Activated CD8-positive, alpha-beta memory T cell treated with anti-CD3 and anti-CD28 coated beads, Interleukin-2, amount 50 U/mL, for 48 hours (primary cell): ENCODE measurements at regions not wholly inside any gene's neighbourhood (a gene's known extent, or its start where the extent isn't known, plus 50 kb on each side); places are given as distances from the start of the nearest gene placed in this dataset.
"Not testable (repeated sequence)": the region's sequence is repeated elsewhere in the genome, so short reads cannot be mapped to it uniquely, and the experiment has no call there.

Experiments
- DNase-seq: peaks from one replicate; pipeline ENCODE4 v3.0.0-alpha.2; 2020

DNA sequence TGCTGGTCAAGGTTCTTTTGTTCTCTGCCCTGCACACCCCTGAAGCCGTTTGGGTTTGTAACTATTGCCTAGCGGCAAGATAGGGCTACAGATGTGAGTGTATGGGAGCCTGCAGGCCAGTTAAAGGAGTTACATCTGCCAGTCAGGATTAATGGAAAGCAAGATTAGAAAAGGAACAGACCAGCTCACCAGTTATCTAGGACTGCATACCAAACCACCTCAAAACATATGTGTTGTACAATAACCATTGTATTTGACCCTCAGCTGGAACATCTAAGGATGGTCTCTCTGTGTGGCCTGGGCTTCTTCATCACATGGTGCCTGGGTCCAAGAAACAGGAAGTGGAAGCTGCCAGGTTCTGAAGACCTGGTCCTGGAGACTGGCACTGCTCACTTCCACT lies 52.5 kb upstream of the FBXO28 start:
- no peak for DNase-seq

DNA sequence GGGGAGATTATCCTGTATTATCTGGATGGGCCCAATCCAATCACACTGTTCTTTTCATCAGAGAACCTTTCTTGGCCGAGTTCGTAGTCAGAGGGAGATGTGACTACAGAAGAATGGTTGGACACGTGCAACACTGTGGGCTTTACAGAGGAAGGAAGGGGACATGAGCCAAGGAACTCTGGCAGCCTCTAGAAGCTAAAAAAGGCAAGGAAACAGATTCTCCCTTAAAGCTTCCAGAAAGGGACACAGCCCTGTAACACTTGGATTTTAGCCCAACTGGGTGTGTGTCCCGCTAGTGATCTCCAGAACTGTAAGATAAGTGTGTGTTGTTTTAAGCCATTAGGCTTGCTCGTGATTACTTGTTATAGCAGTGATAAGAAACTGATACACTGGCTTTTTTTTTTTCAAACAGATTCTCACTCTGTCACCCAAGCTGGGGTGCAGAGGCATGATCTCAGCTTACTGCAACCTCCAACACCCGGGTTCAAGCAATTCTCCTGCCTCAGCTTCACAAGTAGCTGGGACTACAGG lies 53.9 kb upstream of the FBXO28 start:
- DNase-seq, result no peak

GRCh38 chr1:224058303-224058702 lies 55.6 kb upstream of the FBXO28 start:
- no peak for DNase-seq

- no peak for DNase-seq
Measured at GRCh38 chr1:224057461-224058199, 56.3 kb upstream of the FBXO28 start.

- DNase-seq, result no peak
Measured at GRCh38 chr1:224054611-224055010, 59.3 kb upstream of the FBXO28 start.

GRCh38 chr1:224054012-224054411 lies 59.9 kb upstream of the FBXO28 start:
- DNase-seq, result no peak

DNA sequence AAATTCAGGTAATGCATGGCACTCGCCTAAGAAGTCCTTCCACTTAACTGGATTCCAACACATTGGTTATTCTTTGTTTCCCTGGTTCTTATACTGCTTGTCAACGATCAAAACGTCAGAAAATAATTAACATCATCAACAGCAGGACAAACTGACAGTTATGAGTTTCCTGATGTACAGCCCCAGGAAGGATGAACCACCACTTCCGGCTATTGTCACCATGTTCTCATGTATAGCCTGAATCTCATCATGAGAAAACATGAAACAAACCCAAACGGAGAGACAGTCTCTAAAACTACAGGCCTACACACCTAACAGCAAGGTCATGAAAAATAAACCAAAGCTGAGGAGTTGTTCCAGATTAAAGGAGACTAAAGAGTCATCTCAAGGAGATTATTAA lies 60.5 kb upstream of the FBXO28 start:
- no peak for DNase-seq

GRCh38 chr1:224052772-224053171 lies 61.1 kb upstream of the FBXO28 start:
- no peak for DNase-seq

DNA sequence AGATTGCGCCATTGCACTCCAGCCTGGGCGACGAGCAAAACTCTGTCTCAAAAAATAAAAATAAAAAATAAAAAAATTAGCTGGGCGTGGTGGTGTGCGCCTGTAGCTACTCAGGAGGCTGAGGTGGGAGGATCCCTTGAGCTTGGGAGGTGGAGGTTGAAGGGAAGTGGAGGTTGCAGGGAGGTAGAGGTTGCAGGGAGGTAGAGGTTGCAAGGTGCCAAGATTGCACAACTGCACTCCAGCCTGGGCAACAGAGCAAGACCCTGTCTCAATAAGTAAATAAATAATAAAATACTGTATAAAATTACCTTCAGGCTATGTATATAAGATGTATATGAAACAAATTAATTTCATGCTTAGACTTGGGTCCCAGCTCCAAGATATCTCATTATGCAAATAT lies 62.1 kb upstream of the FBXO28 start:
- not testable (repeated sequence) for DNase-seq

- no peak for DNase-seq
Measured at GRCh38 chr1:224051086-224051406, 62.9 kb upstream of the FBXO28 start.

DNA sequence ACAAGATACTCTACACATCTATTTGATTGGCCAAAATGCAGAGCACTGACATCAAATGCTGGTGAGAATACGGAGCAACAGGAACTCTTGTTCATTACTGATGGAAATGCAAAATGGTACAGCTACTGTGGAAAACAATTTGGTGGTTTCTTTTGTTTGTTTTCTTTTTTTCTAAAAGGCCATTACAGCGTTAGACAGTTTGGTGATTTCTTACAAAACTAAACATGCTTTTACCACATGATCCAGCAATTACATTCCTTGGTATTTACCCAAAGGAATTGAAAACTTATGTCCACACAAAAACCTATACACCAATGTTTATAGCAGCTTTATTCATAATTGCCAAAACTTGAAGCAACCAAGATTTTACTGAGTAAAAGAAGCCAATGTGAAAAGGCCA lies 66.4 kb upstream of the FBXO28 start:
- no peak for DNase-seq

GRCh38 chr1:224045556-224045955 lies 68.4 kb upstream of the FBXO28 start:
- no peak for DNase-seq

GRCh38 chr1:224044420-224044819 lies 69.5 kb upstream of the FBXO28 start:
- no peak for DNase-seq

DNA sequence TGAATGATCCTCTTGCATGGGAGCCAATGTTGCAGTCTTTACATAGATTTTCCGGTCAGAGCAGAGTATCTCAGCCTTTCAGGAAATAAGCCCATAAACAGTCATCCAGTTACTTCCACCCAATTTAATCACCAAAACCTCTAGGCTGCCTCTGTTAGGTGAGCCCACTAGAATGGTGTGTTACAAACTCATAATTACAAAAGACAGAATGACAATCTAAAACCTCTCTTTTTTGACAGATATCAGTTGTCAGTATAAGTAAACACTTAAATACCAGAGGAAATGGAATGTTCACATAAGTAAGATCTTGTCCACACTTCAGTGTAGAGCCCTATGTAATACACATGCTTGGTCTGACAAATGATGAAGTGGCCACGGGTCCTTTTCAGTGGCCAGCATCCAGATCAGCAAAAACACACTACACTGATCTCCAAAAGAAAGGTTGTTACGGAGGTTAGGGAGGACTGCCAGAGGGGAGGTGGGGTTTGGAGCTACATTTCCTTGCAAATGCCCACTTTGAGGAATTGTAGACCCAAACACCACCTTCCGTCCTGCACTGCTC lies 71.3 kb upstream of the FBXO28 start:
- DNase-seq, result no peak

DNA sequence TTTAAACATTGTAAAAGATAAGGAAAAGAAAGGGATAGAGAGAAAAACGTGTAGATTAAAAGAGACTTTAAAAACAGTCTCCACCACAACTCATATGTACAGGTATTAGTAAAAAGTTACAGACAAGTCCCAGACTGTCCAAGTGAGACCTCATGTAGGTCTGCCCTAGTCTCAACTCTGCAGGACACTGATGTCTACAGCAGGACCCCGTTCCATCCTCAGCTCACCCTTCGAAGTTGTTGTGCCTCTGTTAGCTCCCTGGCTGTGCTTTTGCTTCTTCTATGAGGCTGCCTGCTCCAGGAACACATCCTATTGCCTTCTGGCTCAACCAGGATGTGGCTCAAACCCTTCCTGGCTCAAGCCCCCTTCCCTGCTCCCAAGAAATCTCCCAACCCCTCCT lies 72.9 kb upstream of the FBXO28 start:
- DNase-seq, result no peak

DNA sequence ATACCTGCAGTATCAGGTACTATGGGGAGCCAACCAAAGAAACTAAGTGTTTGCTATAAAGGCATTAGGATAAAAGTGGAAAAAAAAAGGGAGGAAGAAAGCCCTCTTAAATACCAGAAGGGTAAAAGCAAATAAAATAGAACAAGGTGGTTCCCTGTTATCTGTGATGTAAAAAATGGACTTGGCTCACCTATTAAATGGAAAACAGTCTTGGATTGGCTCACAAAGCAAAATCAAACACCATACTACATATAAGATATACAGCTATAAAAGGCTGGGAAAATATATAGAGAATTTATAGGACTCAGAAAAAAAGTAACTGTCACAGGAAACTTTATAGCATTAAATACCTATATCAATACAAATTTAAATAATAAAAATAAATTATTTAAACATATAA lies 73.5 kb upstream of the FBXO28 start:
- not testable (repeated sequence) for DNase-seq

- not testable (repeated sequence) for DNase-seq
Measured at GRCh38 chr1:224040006-224040405, 73.9 kb upstream of the FBXO28 start.

GRCh38 chr1:224038832-224039231 lies 75.1 kb upstream of the FBXO28 start:
- DNase-seq, result not testable (repeated sequence)

- DNase-seq, result not testable (repeated sequence)
Measured at GRCh38 chr1:224037362-224037761, 76.5 kb upstream of the FBXO28 start.

GRCh38 chr1:224032608-224033276 lies 81.2 kb upstream of the FBXO28 start:
- DNase-seq, result not testable (repeated sequence)

- DNase-seq, result not testable (repeated sequence)
Measured at GRCh38 chr1:224031986-224032385, 81.9 kb upstream of the FBXO28 start.

DNA sequence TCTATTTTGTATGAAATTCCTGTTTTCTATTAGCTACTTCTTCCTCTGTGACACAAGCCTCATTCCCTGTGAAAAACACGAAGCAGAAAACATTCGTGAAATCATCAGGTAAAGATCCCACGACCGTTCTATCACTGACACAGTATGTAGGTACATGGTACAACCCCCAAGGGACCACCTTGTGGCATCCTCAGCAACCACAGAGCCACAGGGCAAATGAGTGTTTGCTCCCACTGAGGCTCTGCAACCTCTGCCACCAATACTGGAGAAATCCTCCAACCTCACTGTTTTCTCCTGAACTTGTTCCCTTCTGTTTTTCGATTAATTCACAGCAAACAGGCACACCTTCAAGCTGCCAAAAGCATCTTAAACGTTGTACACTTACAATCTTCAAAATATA lies 83.7 kb upstream of the FBXO28 start:
- not testable (repeated sequence) for DNase-seq

DNA sequence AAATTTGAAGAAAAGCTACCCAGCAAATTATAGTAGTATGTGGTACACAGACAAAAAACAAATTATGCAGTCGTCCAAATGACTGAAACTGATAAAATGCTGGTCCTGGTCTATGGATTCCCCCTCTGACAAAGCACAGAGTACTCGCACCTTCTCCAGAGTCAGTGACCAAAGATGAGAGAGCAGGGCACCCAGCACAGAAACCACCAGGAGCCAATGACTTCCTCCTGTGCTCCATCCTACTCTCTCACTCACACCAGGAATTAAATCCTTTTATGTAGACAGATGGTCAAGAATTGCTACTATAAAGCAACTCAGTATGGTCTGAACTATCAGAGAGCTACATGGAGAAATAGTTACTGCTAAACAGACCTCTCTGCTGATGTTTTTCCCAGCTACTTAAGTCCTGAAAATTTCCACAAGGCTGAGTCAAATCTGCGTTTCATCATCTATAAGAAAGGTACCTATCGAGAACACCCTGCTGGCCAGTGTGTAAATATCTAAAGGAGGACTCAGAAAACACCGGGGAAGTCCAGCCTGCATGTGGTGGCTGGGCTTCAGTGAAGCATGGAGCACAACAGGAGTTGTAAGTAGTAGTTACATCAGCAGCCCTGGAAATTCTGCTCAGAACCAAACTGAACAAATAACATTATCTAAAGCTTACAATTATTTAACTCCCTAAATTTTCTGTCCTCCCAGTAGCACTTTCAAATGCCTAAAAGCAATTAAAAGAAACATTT lies 84.5 kb upstream of the FBXO28 start:
- DNase-seq, result not testable (repeated sequence)
